Cardiac muscle cell (in vitro differentiated cells and primary cell): ENCODE measurements at regions not wholly inside any gene's neighbourhood (a gene's known extent, or its start where the extent isn't known, plus 50 kb on each side); places are given as distances from the start of the nearest gene placed in this dataset.

Experiments
- DNase-seq, 2 donors: peaks; one replicate each; pipeline versions ENCODE4 v3.0.0 to v3.0.0-alpha.2; 2010 to 2017; ENCODE audit warnings: low read depth in 1 of 2, low spot score in 1 of 2
- H3K27ac ChIP-seq: fragments of 200-600 bp; sonication (generic); 2 replicates; pipeline ENCODE4 v1.5.1; 2016
- H3K27me3 ChIP-seq: fragments of 200-600 bp; sonication (generic); 2 replicates; pipeline ENCODE4 v1.6.0; 2016; ENCODE audit warnings: control low read depth
- H3K36me3 ChIP-seq: fragments of 200-600 bp; sonication (generic); 2 replicates; pipeline ENCODE4 v1.5.1; 2016; ENCODE audit warnings: control low read depth
- H3K4me1 ChIP-seq: fragments of 200-600 bp; sonication (generic); 2 replicates; pipeline ENCODE4 v1.8.1; 2017; ENCODE audit warnings: low read depth, mild to moderate bottlenecking, mixed run types
- H3K4me3 ChIP-seq: fragments of 200-600 bp; sonication (generic); 2 replicates; pipeline ENCODE4 v1.5.1; 2016; ENCODE audit warnings: mild to moderate bottlenecking
- H3K9me3 ChIP-seq: fragments of 200-600 bp; sonication (generic); 2 replicates; pipeline ENCODE4 v1.5.1; 2017; ENCODE audit warnings: low read depth, mild to moderate bottlenecking, control low read depth
- TF ChIP-seq, protein P1 (sequence below): IDR thresholded peaks from 2 replicates; pipeline ENCODE4 v1.5.1; 2012; ENCODE audit warnings: low read depth, mild to moderate bottlenecking, low read length

- Histone ChIP-seq H3K4me3 (no peak overlapping the region), H3K4me1 (no peaks in the 10 kb centered on the region), H3K27ac (no peak overlapping the region), H3K9me3 (no peaks in the 10 kb centered on the region), H3K27me3 (no peaks in the 10 kb centered on the region), H3K36me3 (no peaks in the 10 kb centered on the region)
- DNase-seq = no peak
- TF ChIP-seq, protein P1, sequence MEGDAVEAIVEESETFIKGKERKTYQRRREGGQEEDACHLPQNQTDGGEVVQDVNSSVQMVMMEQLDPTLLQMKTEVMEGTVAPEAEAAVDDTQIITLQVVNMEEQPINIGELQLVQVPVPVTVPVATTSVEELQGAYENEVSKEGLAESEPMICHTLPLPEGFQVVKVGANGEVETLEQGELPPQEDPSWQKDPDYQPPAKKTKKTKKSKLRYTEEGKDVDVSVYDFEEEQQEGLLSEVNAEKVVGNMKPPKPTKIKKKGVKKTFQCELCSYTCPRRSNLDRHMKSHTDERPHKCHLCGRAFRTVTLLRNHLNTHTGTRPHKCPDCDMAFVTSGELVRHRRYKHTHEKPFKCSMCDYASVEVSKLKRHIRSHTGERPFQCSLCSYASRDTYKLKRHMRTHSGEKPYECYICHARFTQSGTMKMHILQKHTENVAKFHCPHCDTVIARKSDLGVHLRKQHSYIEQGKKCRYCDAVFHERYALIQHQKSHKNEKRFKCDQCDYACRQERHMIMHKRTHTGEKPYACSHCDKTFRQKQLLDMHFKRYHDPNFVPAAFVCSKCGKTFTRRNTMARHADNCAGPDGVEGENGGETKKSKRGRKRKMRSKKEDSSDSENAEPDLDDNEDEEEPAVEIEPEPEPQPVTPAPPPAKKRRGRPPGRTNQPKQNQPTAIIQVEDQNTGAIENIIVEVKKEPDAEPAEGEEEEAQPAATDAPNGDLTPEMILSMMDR = no peak
Measured at GRCh38 chr13:20348018-20348417, 115.9 kb upstream of the GJB6 start.

DNA sequence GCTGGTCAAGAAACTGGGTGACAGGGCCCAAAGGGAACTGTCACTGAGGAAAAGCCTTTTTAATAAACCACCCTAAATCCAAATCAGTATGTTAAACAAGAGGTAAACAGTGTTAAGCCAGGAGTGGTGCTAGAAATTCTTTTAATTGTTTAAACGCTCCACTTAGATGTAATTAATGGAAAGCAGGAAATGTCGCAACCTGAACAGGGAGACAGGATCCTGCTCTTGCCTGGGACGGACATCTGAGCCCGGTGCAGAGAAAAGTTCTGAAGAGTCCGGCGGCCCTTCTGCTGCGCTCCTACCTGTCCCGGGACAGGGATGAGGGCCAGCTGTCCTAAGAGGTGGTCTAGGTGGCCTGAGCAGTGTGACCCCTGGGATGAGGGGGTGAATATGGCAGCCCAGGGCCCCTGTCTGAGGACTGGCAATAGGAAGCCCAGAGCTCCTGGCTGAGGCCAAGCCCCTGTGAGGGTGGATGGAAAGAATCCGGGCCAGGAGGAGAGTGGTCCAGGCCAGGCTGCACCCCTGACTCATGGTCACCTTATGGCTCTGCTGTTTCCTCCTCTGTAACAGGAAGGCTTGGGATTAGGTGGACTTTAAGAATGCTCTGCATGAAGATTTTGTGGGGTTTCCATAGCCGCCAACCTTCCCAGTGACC is 112.8 kb upstream of the GJB6 start:
- DNase-seq = peak in 1 of 2 donors; percentile 22

GRCh38 chr13:20342311-20342710 is 110.2 kb upstream of the GJB6 start:
- no peak for DNase-seq
- no peaks in the 10 kb centered on the region for H3K4me1 ChIP-seq
- no peaks in the 10 kb centered on the region for H3K27me3 ChIP-seq
- H3K36me3 ChIP-seq = no peaks in the 10 kb centered on the region
- no peaks in the 10 kb centered on the region for H3K9me3 ChIP-seq
- H3K27ac ChIP-seq = no peak overlapping the region
- TF ChIP-seq, protein P1 = no peak
- H3K4me3 ChIP-seq = no peak overlapping the region

More for the DNA sequence above, 112.8 kb upstream of the GJB6 start:
- Histone ChIP-seq H3K27ac (no peak overlapping the region), H3K36me3 (no peaks in the 10 kb centered on the region), H3K27me3 (no peaks in the 10 kb centered on the region), H3K9me3 (no peaks in the 10 kb centered on the region), H3K4me1 (no peaks in the 10 kb centered on the region), H3K4me3 (no peak overlapping the region)
- TF ChIP-seq, protein P1 = no peak

DNA sequence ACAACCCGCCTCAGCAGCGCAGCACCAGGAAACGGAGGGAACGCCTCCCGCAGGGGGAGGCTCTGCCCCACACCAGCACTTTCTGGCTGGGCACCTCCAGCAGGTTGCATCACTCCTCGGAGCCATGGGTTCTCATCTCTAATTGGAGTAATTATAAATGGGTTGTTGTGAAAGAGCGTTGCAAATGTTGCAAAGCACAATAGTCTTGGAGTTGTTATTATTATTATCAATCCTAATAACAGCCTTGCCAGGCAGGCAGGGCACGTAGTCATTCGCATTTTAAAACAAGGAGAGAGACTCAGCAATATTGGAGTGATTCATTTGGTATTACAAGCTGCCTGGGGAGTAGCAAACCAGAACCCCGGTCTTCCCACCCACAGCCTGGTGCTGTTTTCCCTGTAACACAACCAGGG is 108.6 kb upstream of the GJB6 start:
- Histone ChIP-seq H3K36me3 (no peaks in the 10 kb centered on the region), H3K4me3 (no peak overlapping the region), H3K27me3 (no peaks in the 10 kb centered on the region), H3K9me3 (no peaks in the 10 kb centered on the region), H3K27ac (no peak overlapping the region), H3K4me1 (no peaks in the 10 kb centered on the region)
- peak in 1 of 2 donors; percentile 56 for DNase-seq
- TF ChIP-seq, protein P1 = peak; percentile 5

GRCh38 chr13:20340136-20340758 is 108.1 kb upstream of the GJB6 start:
- no peak for DNase-seq
- no peaks in the 10 kb centered on the region for H3K36me3 ChIP-seq
- H3K4me3 ChIP-seq = no peak overlapping the region
- TF ChIP-seq, protein P1 = no peak
- no peaks in the 10 kb centered on the region for H3K27me3 ChIP-seq
- H3K27ac ChIP-seq = no peak overlapping the region
- no peaks in the 10 kb centered on the region for H3K9me3 ChIP-seq
- H3K4me1 ChIP-seq = no peaks in the 10 kb centered on the region
